H1 (cell line): ENCODE measurements at regions not wholly inside any gene's neighbourhood (a gene's known extent, or its start where the extent isn't known, plus 50 kb on each side); places are given as distances from the start of the nearest gene placed in this dataset.

ENCODE experiments used
- CTCF ChIA-PET: fragments of 300-600 bp; sonication (Branson Sonifier 250); formaldehyde crosslinking; loops from one replicate; lab custom pipeline; 2021; ENCODE audit not compliant: partially characterized antibody; lab: Charles Lee
- POLR2A ChIA-PET: fragments of 300-600 bp; sonication (Branson Sonifier 250); formaldehyde crosslinking; loops from one replicate; lab custom pipeline; 2021; ENCODE audit warnings: inconsistent platforms; ENCODE audit not compliant: partially characterized antibody; lab: Charles Lee
- DNase-seq, 2 experiments: peaks; one replicate each; pipeline versions ENCODE4 v3.0.0 to v3.0.0-alpha.2; 2010 to 2022; ENCODE audit warnings: low spot score in 2 of 2, low read depth in 1 of 2, mixed read lengths in 1 of 2
- FAIRE-seq: peaks from 2 replicates; lab custom pipeline; 2011; peaks lifted over from hg19 to GRCh38; lab: Jason Lieb, UNC
- H2AFZ ChIP-seq: 2 replicates; pipeline ENCODE4 v1.8.1; 2012; ENCODE audit warnings: low read length, inconsistent platforms
- H2AK5ac ChIP-seq: 2 replicates; pipeline ENCODE4 v1.6.1; 2013; ENCODE audit warnings: low read depth, low read length
- H2BK120ac ChIP-seq: replicated peaks from 2 replicates; pipeline ENCODE3; 2013; ENCODE audit warnings: low read depth, low read length, inconsistent platforms
- H2BK12ac ChIP-seq: 2 replicates; pipeline ENCODE4 v1.6.1; 2013; ENCODE audit warnings: low read depth, low read length
- H2BK15ac ChIP-seq: 2 replicates; pipeline ENCODE4 v1.6.1; 2013; ENCODE audit warnings: low read length
- H2BK20ac ChIP-seq: 2 replicates; pipeline ENCODE4 v1.6.1; 2013; ENCODE audit warnings: low read length
- H2BK5ac ChIP-seq: 2 replicates; pipeline ENCODE4 v1.6.1; 2013; ENCODE audit warnings: low read depth, low read length
- H3K14ac ChIP-seq: 2 replicates; pipeline ENCODE4 v1.6.1; 2013; ENCODE audit warnings: inconsistent platforms; ENCODE audit not compliant: insufficient read length
- H3K18ac ChIP-seq: 2 replicates; pipeline ENCODE4 v1.6.1; 2013; ENCODE audit warnings: low read length; ENCODE audit errors: extremely low read depth
- H3K23ac ChIP-seq: 2 replicates; pipeline ENCODE4 v1.6.1; 2013; ENCODE audit warnings: inconsistent platforms; ENCODE audit not compliant: insufficient read length
- H3K23me2 ChIP-seq: 2 replicates; pipeline ENCODE4 v1.6.1; 2013; ENCODE audit warnings: low read depth, low read length
- H3K27ac ChIP-seq: 2 replicates; pipeline ENCODE4 v1.6.1; 2011; ENCODE audit warnings: low read depth, low read length, inconsistent platforms
- H3K27me3 ChIP-seq, 4 experiments: replicated peaks in 1 of 4; 1 replicate in 1 of 4; 2 replicates in 3 of 4; pipeline versions ENCODE4 v1.6.1 to v1.8.1; 2011 to 2013; ENCODE audit warnings: low read length in 3 of 4, mild to moderate bottlenecking in 3 of 4, inconsistent platforms in 2 of 4, mixed read lengths in 2 of 4, moderate library complexity in 1 of 4; ENCODE audit not compliant: control insufficient read depth in 3 of 4, insufficient read depth in 3 of 4; ENCODE audit errors: extremely low read depth in 1 of 4
- H3K36me3 ChIP-seq, 4 experiments: 2 replicates each; pipeline versions ENCODE4 v1.6.1 to v1.8.1; 2011 to 2013; ENCODE audit warnings: mild to moderate bottlenecking in 4 of 4, low read length in 3 of 4, moderate library complexity in 2 of 4, control low read depth in 1 of 4, inconsistent platforms in 1 of 4; ENCODE audit not compliant: insufficient read depth in 4 of 4, control insufficient read depth in 2 of 4
- H3K4ac ChIP-seq: replicated peaks from 2 replicates; pipeline ENCODE3; 2013; ENCODE audit warnings: low read length, low read depth, mixed read lengths, inconsistent platforms; ENCODE audit not compliant: insufficient read length
- H3K4me1 ChIP-seq, 4 experiments: replicated peaks in 1 of 4; 1 replicate in 1 of 4; 2 replicates in 3 of 4; pipeline versions ENCODE4 v1.6.1 to v1.8.1; 2011 to 2013; ENCODE audit warnings: low read length in 3 of 4, inconsistent platforms in 2 of 4, mixed read lengths in 1 of 4; ENCODE audit not compliant: insufficient read depth in 4 of 4, control insufficient read depth in 3 of 4
- H3K4me2 ChIP-seq, 2 experiments: 2 replicates each; pipeline versions ENCODE4 v1.6.1 to v1.8.1; 2011 to 2013; ENCODE audit warnings: low read depth in 2 of 2, low read length in 2 of 2, control low read depth in 1 of 2, inconsistent platforms in 1 of 2, mild to moderate bottlenecking in 1 of 2; ENCODE audit not compliant: insufficient read depth in 1 of 2
- H3K4me3 ChIP-seq, 4 experiments: fragments of 200-600, 300-600 bp in 1 of 4; sonication (generic), shearing (Covaris generic), sonication (Bioruptor Twin) in 1 of 4; 2 replicates each; pipeline versions ENCODE4 v1.5.1 to v1.8.1; 2011 to 2016; ENCODE audit warnings: low read length in 4 of 4, low read depth in 3 of 4, control low read depth in 2 of 4, inconsistent platforms in 2 of 4, mild to moderate bottlenecking in 2 of 4, mixed read lengths in 1 of 4, moderate library complexity in 1 of 4; ENCODE audit not compliant: insufficient read depth in 2 of 4; ENCODE audit errors: extremely low read depth in 1 of 4
- H3K56ac ChIP-seq: replicated peaks from 2 replicates; pipeline ENCODE3; 2013; ENCODE audit warnings: low read depth, mild to moderate bottlenecking, mixed read lengths, low read length, inconsistent platforms; ENCODE audit not compliant: insufficient read length
- H3K79me1 ChIP-seq: 2 replicates; pipeline ENCODE4 v1.6.1; 2013; ENCODE audit warnings: low read depth, low read length, control low read depth
- H3K79me2 ChIP-seq, 2 experiments: 2 replicates each; pipeline versions ENCODE4 v1.6.1 to v1.8.1; 2012 to 2013; ENCODE audit warnings: low read length in 2 of 2, mild to moderate bottlenecking in 2 of 2, inconsistent platforms in 1 of 2; ENCODE audit not compliant: insufficient read depth in 2 of 2, control insufficient read depth in 1 of 2
- H3K9ac ChIP-seq, 4 experiments: replicated peaks in 1 of 4; 1 replicate in 1 of 4; 2 replicates in 3 of 4; pipeline versions ENCODE4 v1.6.1 to v1.8.1; 2011 to 2013; ENCODE audit warnings: low read depth in 3 of 4, low read length in 3 of 4, control low read depth in 2 of 4, mild to moderate bottlenecking in 2 of 4, moderate library complexity in 2 of 4, inconsistent platforms in 1 of 4; ENCODE audit errors: extremely low read depth in 1 of 4
- H3K9me3 ChIP-seq, 2 experiments: 2 replicates each; pipeline versions ENCODE4 v1.6.1 to v1.8.1; 2012 to 2013; ENCODE audit warnings: mild to moderate bottlenecking in 2 of 2, moderate library complexity in 2 of 2, control low read depth in 1 of 2, inconsistent platforms in 1 of 2, low read depth in 1 of 2, low read length in 1 of 2, mixed read lengths in 1 of 2; ENCODE audit not compliant: insufficient read depth in 2 of 2
- H4K20me1 ChIP-seq, 2 experiments: replicated peaks in 1 of 2; 2 replicates each; pipeline versions ENCODE3 to v1.8.1; 2011 to 2013; ENCODE audit warnings: inconsistent platforms in 2 of 2, low read length in 2 of 2, mild to moderate bottlenecking in 1 of 2; ENCODE audit not compliant: insufficient read depth in 2 of 2, control insufficient read depth in 1 of 2
- H4K5ac ChIP-seq: 2 replicates; pipeline ENCODE4 v1.6.1; 2013; ENCODE audit warnings: low read length, low read depth, mixed read lengths, inconsistent platforms; ENCODE audit not compliant: insufficient read length
- H4K8ac ChIP-seq: 2 replicates; pipeline ENCODE4 v1.8.0; 2013; ENCODE audit warnings: mild to moderate bottlenecking, moderate library complexity, low read length, inconsistent platforms; ENCODE audit not compliant: insufficient read depth; ENCODE audit errors: extremely low read depth
- H4K91ac ChIP-seq: replicated peaks from 2 replicates; pipeline ENCODE3; 2013; ENCODE audit warnings: low read length, mixed read lengths, inconsistent platforms; ENCODE audit not compliant: insufficient read length
- ATF2 ChIP-seq: IDR thresholded peaks from 2 replicates; pipeline ENCODE4 v1.6.1; 2012; ENCODE audit warnings: low read length, inconsistent platforms
- CBX5 ChIP-seq: fragments of 300-800, 300-1000 bp; sonication (generic); IDR thresholded peaks from 2 replicates; pipeline ENCODE4 v1.7.1; 2016; ENCODE audit warnings: antibody characterized with exemption, low read length, low read depth
- EGR1 ChIP-seq: IDR thresholded peaks from 2 replicates; pipeline ENCODE4 v1.6.1; 2011; ENCODE audit warnings: low read depth, low read length, borderline replicate concordance
- HDAC2 ChIP-seq, 2 experiments: fragments of 300-600 bp in 1 of 2; sonication (generic) in 1 of 2; IDR thresholded peaks; 2 replicates each; pipeline ENCODE4 v1.6.1; 2011 to 2012; ENCODE audit warnings: low read depth in 2 of 2, low read length in 2 of 2, mild to moderate bottlenecking in 2 of 2, moderate library complexity in 2 of 2, borderline replicate concordance in 1 of 2, inconsistent platforms in 1 of 2
- JUN ChIP-seq: IDR thresholded peaks from 2 replicates; pipeline ENCODE4 v1.6.1; 2011; ENCODE audit warnings: low read depth, mild to moderate bottlenecking, improper control_type of control experiment, low read length
- KDM4A ChIP-seq: IDR thresholded peaks from one replicate; pipeline ENCODE4 v1.7.1; 2012; ENCODE audit warnings: low read depth, mild to moderate bottlenecking, moderate library complexity, low read length, inconsistent platforms; ENCODE audit not compliant: severe bottlenecking
- SIRT6 ChIP-seq: IDR thresholded peaks from one replicate; pipeline ENCODE4 v1.7.1; 2012; ENCODE audit warnings: low read length, inconsistent platforms
- SRF ChIP-seq: IDR thresholded peaks from 2 replicates; pipeline ENCODE4 v1.6.1; 2011; ENCODE audit warnings: mild to moderate bottlenecking, low read depth, low read length, moderate library complexity
- ZNF274 ChIP-seq: IDR thresholded peaks from 2 replicates; pipeline ENCODE4 v1.7.0; 2012; ENCODE audit warnings: low read length, borderline replicate concordance; ENCODE audit errors: extremely low read depth
- WGBS, 2 experiments: shearing (Covaris generic) in 1 of 2; methylation state at CpG; one replicate each; pipeline versions ENCODE4 v1.1.6 to v1.1.7; 2013 to 2015; ENCODE audit warnings: low lambda C conversion rate in 2 of 2, mixed read lengths in 2 of 2, inconsistent platforms in 1 of 2, low coverage in 1 of 2, missing lambda C conversion rate in 1 of 2; ENCODE audit not compliant: insufficient replicate concordance in 2 of 2, insufficient coverage in 1 of 2, insufficient read length in 1 of 2; ENCODE audit errors: extremely low coverage in 1 of 2, missing lambda C conversion rate in 1 of 2; 5-methylcytosine and 5-hydroxymethylcytosine counted together

- WGBS, 2 experiments: 98% methylated on average over 19 of the region's 24 CpGs; no CpG with 5 or more reads in 1 of the 2 experiments
- no peaks in the 10 kb centered on the region for H3K36me3 ChIP-seq
- ChIA-PET CTCF (no interaction called here), POLR2A (no interaction called here)
- no peaks in the 10 kb centered on the region for H4K20me1 ChIP-seq
- H2BK20ac ChIP-seq: no peak overlapping the region
- H3K4me2 ChIP-seq: no peak overlapping the region
- H3K4ac ChIP-seq: no peak overlapping the region
- H2BK120ac ChIP-seq: no peak overlapping the region
- no peaks in the 10 kb centered on the region for H3K79me2 ChIP-seq
- H2AK5ac ChIP-seq: no peak overlapping the region
- no peak overlapping the region for H2BK12ac ChIP-seq
- FAIRE-seq: no peak
- no peak overlapping the region for H4K8ac ChIP-seq
- H3K27me3 ChIP-seq: no peaks in the 10 kb centered on the region
- H2AFZ ChIP-seq: no peak overlapping the region
- no peak for DNase-seq
- no peaks in the 10 kb centered on the region for H3K23me2 ChIP-seq
- no peak overlapping the region for H3K18ac ChIP-seq
- H3K14ac ChIP-seq: no peak overlapping the region
- no peak overlapping the region for H4K91ac ChIP-seq
- H3K79me1 ChIP-seq: no peaks in the 10 kb centered on the region
- H3K56ac ChIP-seq: no peak overlapping the region
- no peak overlapping the region for H3K27ac ChIP-seq
- no peaks in the 10 kb centered on the region for H3K4me1 ChIP-seq
- H3K9me3 ChIP-seq: peaks cover 25 to 67% of the 10 kb centered on the region in 2 experiments; a peak in 3 of 4 replicates
- no peak overlapping the region for H3K23ac ChIP-seq
- H4K5ac ChIP-seq: no peak overlapping the region
- no peak overlapping the region for H2BK5ac ChIP-seq
- H3K9ac ChIP-seq: no peak overlapping the region
- H3K4me3 ChIP-seq: no peak overlapping the region
- no peak overlapping the region for H2BK15ac ChIP-seq
- TF ChIP-seq CBX5 (no peak), ZNF274 (no peak), EGR1 (no peak), JUN (no peak), HDAC2 (IDR thresholded peaks at IDR 0.05; ENCODE audit: borderline replicate concordance in 1 of 2, low read depth in 2 of 2, low read length in 2 of 2) (no peak), ATF2 (no peak), SIRT6 (no peak), SRF (no peak), KDM4A (no peak)
Observed at GRCh38 chr7:57769958-57770357, 320.0 kb downstream of the ZNF716 start.
